ENCODE measurements at regions not wholly inside any gene's neighbourhood (a gene's known extent, or its start where the extent isn't known, plus 50 kb on each side); places are given as distances from the start of the nearest gene placed in this dataset.

- ATAC-seq (no peak), DNase-seq (ENCODE audit: low read depth, low spot score) (no peak)
- ChIA-PET CTCF (no interaction called here), RAD21 (ENCODE audit: low non-redundant PET in 1 of 2, low total read pairs in 2 of 2, uncharacterized antibody in 2 of 2, unreplicated experiment in 2 of 2) (no interaction called here), POLR2A (no interaction called here)
- Histone ChIP-seq H3K27me3 (ENCODE audit: insufficient read depth, low read length) (no peaks in the 10 kb centered on the region), H3K36me3 (ENCODE audit: control insufficient read depth in 1 of 2, insufficient read depth in 2 of 2, low read length in 2 of 2) (no peaks in the 10 kb centered on the region), H3K27ac (ENCODE audit: low read depth, low read length) (no peak overlapping the region), H4K20me1 (ENCODE audit: insufficient read depth) (0 out of 2 replicates have a peak, but pooled peaks cover under 1% of the 10 kb centered on the region), H3K9me3 (ENCODE audit: control insufficient read depth in 1 of 2, insufficient read depth in 1 of 2, low read depth in 1 of 2, low read length in 2 of 2) (no peaks in the 10 kb centered on the region), H3K4me3 (replicated peaks in 1 of 2; ENCODE audit: low read depth in 1 of 2, low read length in 2 of 2) (no peak overlapping the region), H3K9me2 (ENCODE audit: insufficient read depth) (no peaks in the 10 kb centered on the region), H2AFZ (ENCODE audit: low read depth, low read length, poor library complexity, severe bottlenecking) (no peak overlapping the region), H3K79me2 (ENCODE audit: insufficient read depth, low read length) (peaks cover 47% of the 10 kb centered on the region), H3K4me2 (ENCODE audit: low read length) (no peak overlapping the region), H3K4me1 (ENCODE audit: control insufficient read depth in 1 of 2, insufficient read depth in 2 of 2, low read length in 2 of 2) (peaks cover 22 to 30% of the 10 kb centered on the region in 2 experiments), H3K9ac (ENCODE audit: low read length) (no peak overlapping the region)
- no TSS peak for BruUV-seq (replicated peaks)
- TF ChIP-seq ATF3 (IDR thresholded peaks at IDR 0.05) (no peak), ZFX (IDR thresholded peaks at IDR 0.05) (no peak), ELF1 (IDR thresholded peaks at IDR 0.05; ENCODE audit: borderline replicate concordance, low read depth) (no peak), POLR2AphosphoS5 (IDR thresholded peaks at IDR 0.05; ENCODE audit: low read depth, low read length) (no peak), RAD21 (IDR thresholded peaks at IDR 0.05; ENCODE audit: low read depth) (no peak)
- intact Hi-C loops (cut with micrococcal nuclease), result no loop called here
Observed at GRCh38 chr18:46247942-46248341, 143.8 kb downstream of the HAUS1 start.

GRCh38 chr18:46250084-46250811, 146.1 kb downstream of the HAUS1 start:
- intact Hi-C loops (cut with micrococcal nuclease), result no loop called here
- TF ChIP-seq JUND (IDR thresholded peaks at IDR 0.05), result peak; percentile 61
- TF ChIP-seq SP1 (IDR thresholded peaks at IDR 0.05; ENCODE audit: low read depth), result peak; percentile 84
- TF ChIP-seq POLR2AphosphoS5 (IDR thresholded peaks at IDR 0.05; ENCODE audit: low read depth, low read length), result no peak
- 0 out of 2 replicates have a peak, but pooled peaks have one; percentile 12 for TF ChIP-seq RAD21 (IDR thresholded peaks at IDR 0.05; ENCODE audit: low read depth)
- peak; percentile 70 for TF ChIP-seq CBX3 (IDR thresholded peaks at IDR 0.05; ENCODE audit: low read depth)
- TF ChIP-seq, protein P1, sequence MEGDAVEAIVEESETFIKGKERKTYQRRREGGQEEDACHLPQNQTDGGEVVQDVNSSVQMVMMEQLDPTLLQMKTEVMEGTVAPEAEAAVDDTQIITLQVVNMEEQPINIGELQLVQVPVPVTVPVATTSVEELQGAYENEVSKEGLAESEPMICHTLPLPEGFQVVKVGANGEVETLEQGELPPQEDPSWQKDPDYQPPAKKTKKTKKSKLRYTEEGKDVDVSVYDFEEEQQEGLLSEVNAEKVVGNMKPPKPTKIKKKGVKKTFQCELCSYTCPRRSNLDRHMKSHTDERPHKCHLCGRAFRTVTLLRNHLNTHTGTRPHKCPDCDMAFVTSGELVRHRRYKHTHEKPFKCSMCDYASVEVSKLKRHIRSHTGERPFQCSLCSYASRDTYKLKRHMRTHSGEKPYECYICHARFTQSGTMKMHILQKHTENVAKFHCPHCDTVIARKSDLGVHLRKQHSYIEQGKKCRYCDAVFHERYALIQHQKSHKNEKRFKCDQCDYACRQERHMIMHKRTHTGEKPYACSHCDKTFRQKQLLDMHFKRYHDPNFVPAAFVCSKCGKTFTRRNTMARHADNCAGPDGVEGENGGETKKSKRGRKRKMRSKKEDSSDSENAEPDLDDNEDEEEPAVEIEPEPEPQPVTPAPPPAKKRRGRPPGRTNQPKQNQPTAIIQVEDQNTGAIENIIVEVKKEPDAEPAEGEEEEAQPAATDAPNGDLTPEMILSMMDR (IDR thresholded peaks at IDR 0.05 in 2 of 3, conservative IDR thresholded peaks at IDR 0.05 in 1 of 3; ENCODE audit: borderline replicate concordance in 1 of 3, insufficient read depth in 1 of 3, low read depth in 2 of 3, low read length in 2 of 3), result no peak
- TF ChIP-seq YY1 (IDR thresholded peaks at IDR 0.05; ENCODE audit: extremely low read depth, insufficient replicate concordance, low read depth, low read length), result peak; percentile 13
- TF ChIP-seq SIN3A (IDR thresholded peaks at IDR 0.05; ENCODE audit: low read depth), result peak; percentile 50; the same call in 1 of the 2 replicates
- peak; percentile 34; the same call in 1 of the 2 replicates for TF ChIP-seq FOSL1 (IDR thresholded peaks at IDR 0.05; ENCODE audit: low read depth)
- no peak for TF ChIP-seq EZH2 (IDR thresholded peaks at IDR 0.05)
- peak; percentile 61; the same call in 1 of the 2 replicates for TF ChIP-seq CEBPB (IDR thresholded peaks at IDR 0.05; ENCODE audit: low read depth)
- no peak for TF ChIP-seq EZH2phosphoT487 (IDR thresholded peaks at IDR 0.05; ENCODE audit: borderline replicate concordance)
- TF ChIP-seq POLR2A (IDR thresholded peaks at IDR 0.05; ENCODE audit: borderline replicate concordance, extremely low read depth, insufficient read depth, insufficient read length), result no peak
- TF ChIP-seq MAX (IDR thresholded peaks at IDR 0.05), result no peak
- peak; percentile 17; the same call in 1 of the 2 replicates for TF ChIP-seq EGR1 (IDR thresholded peaks at IDR 0.05; ENCODE audit: low read depth)
- TF ChIP-seq ATF3 (IDR thresholded peaks at IDR 0.05), result 0 out of 2 replicates have a peak, but pooled peaks have one; percentile 29
- TF ChIP-seq ELF1 (IDR thresholded peaks at IDR 0.05; ENCODE audit: borderline replicate concordance, low read depth), result peak; percentile 44; the same call in 1 of the 2 replicates
- Histone ChIP-seq H4K20me1 (ENCODE audit: insufficient read depth) (no peaks in the 10 kb centered on the region), H3K27me3 (ENCODE audit: insufficient read depth, low read length) (no peaks in the 10 kb centered on the region), H3K9ac (ENCODE audit: low read length) (no peak overlapping the region), H2AFZ (ENCODE audit: low read depth, low read length, poor library complexity, severe bottlenecking) (no peak overlapping the region), H3K4me1 (ENCODE audit: control insufficient read depth in 1 of 2, insufficient read depth in 2 of 2, low read length in 2 of 2) (peaks cover 22 to 30% of the 10 kb centered on the region in 2 experiments), H3K36me3 (ENCODE audit: control insufficient read depth in 1 of 2, insufficient read depth in 2 of 2, low read length in 2 of 2) (no peaks in the 10 kb centered on the region), H3K9me2 (ENCODE audit: insufficient read depth) (no peaks in the 10 kb centered on the region), H3K79me2 (ENCODE audit: insufficient read depth, low read length) (peaks cover 29% of the 10 kb centered on the region), H3K27ac (ENCODE audit: low read depth, low read length) (peak overlapping the region; percentile 2; the same call in 1 of the 2 replicates), H3K4me2 (ENCODE audit: low read length) (peak overlapping the region; percentile 45), H3K4me3 (replicated peaks in 1 of 2; ENCODE audit: low read depth in 1 of 2, low read length in 2 of 2) (no peak overlapping the region; a peak in 1 of 4 replicates), H3K9me3 (ENCODE audit: control insufficient read depth in 1 of 2, insufficient read depth in 1 of 2, low read depth in 1 of 2, low read length in 2 of 2) (no peaks in the 10 kb centered on the region)
- DNase-seq (ENCODE audit: low read depth, low spot score) (peak; percentile 49), ATAC-seq (peak; percentile 38)
- RAD21 ChIA-PET (ENCODE audit: low non-redundant PET in 1 of 2, low total read pairs in 2 of 2, uncharacterized antibody in 2 of 2, unreplicated experiment in 2 of 2), result interaction anchor here in 1 of 2 experiments (0.7 kb wide), 1 partner anchor 60 kb away, joined by 3 read pairs; no protein-coding TSS in a partner anchor
- CTCF ChIA-PET, result no interaction called here
- no TSS peak for BruUV-seq (replicated peaks)
- POLR2A ChIA-PET, result no interaction called here

Data from HCT116 (cell line).